ENCODE measurements at regions not wholly inside any gene's neighbourhood (a gene's known extent, or its start where the extent isn't known, plus 50 kb on each side); places are given as distances from the start of the nearest gene placed in this dataset.

DNA sequence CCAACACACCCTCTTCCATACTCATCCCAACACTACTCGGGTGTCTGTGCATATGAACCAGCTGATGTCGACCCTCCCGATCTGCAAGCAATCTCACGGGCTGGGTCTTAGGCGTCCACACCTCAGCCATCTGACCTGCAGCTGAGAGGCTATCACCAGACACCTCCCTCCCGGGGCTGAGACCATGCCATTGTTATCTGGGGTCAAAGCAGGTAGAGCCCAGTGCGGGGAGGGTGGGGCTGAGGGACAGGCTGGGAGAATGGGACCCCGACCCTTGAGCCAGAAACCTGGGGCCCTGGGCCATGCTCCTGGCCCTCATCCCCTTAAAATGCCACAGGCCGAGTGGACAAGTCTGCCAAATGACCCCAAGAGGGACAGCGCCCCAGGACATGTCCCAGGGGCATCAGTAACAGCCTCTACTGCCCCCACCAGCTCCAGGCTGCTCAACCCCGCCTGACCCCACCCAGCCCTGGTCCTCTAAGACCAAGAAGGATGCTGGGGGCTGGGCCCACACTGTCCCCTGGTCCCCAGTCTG is 146.7 kb upstream of the CST7 start:
- TF ChIP-seq, protein P1, sequence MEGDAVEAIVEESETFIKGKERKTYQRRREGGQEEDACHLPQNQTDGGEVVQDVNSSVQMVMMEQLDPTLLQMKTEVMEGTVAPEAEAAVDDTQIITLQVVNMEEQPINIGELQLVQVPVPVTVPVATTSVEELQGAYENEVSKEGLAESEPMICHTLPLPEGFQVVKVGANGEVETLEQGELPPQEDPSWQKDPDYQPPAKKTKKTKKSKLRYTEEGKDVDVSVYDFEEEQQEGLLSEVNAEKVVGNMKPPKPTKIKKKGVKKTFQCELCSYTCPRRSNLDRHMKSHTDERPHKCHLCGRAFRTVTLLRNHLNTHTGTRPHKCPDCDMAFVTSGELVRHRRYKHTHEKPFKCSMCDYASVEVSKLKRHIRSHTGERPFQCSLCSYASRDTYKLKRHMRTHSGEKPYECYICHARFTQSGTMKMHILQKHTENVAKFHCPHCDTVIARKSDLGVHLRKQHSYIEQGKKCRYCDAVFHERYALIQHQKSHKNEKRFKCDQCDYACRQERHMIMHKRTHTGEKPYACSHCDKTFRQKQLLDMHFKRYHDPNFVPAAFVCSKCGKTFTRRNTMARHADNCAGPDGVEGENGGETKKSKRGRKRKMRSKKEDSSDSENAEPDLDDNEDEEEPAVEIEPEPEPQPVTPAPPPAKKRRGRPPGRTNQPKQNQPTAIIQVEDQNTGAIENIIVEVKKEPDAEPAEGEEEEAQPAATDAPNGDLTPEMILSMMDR (IDR thresholded peaks at IDR 0.05; ENCODE audit: unreplicated experiment), result no peak
- Mint-ChIP-seq H3K27me3 (no peaks in the 10 kb centered on the region), H3K36me3 (ENCODE audit: insufficient read depth) (no peaks in the 10 kb centered on the region), H3K27ac (no peak overlapping the region), H3K4me1 (ENCODE audit: low read depth) (no peaks in the 10 kb centered on the region), H3K4me3 (ENCODE audit: low read depth) (no peak overlapping the region), H3K9me3 (ENCODE audit: low read depth) (no peaks in the 10 kb centered on the region)
- DNase-seq (ENCODE audit: low spot score, unreplicated experiment), result no peak

DNA sequence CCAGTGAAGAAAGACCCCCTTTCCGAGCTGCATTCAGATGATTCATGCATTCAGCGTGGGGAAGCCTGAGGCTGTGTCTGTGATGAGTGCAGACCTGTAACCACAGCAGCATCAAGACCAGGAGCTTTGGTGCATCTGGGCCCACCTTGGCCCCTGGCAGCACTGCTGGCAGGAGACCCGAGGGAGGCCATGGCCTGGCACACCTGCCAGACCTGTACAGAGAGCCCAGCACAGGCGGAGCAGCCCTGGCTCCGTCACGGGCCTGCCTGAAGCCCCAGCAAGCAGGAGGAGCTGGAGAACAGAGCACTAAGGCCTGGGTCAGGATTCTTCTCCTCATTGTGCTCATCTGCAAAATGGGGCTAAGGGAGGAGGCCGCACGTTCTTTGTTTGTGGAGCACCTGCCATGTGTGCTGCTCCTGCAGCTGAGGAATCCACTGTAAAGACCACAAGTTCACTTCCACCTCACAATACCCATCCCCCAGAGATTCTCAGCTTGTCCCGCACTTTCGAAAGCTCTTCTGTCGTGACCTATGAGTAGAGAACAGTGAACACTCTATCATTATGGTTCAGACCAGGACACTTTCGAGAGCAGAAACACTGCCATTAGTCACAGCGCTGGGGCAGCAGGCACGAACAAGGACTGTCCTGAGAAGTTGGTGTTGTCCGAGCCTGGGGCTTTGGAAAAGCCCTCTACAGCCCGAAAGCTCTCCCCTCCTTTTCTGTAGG is 144.4 kb upstream of the CST7 start:
- Mint-ChIP-seq H3K4me3 (ENCODE audit: low read depth) (no peak overlapping the region), H3K27me3 (no peaks in the 10 kb centered on the region), H3K27ac (no peak overlapping the region), H3K4me1 (ENCODE audit: low read depth) (no peaks in the 10 kb centered on the region), H3K9me3 (ENCODE audit: low read depth) (no peaks in the 10 kb centered on the region), H3K36me3 (ENCODE audit: insufficient read depth) (no peaks in the 10 kb centered on the region)
- no peak for DNase-seq (ENCODE audit: low spot score, unreplicated experiment)
- TF ChIP-seq, protein P1 (IDR thresholded peaks at IDR 0.05; ENCODE audit: unreplicated experiment), result no peak

DNA sequence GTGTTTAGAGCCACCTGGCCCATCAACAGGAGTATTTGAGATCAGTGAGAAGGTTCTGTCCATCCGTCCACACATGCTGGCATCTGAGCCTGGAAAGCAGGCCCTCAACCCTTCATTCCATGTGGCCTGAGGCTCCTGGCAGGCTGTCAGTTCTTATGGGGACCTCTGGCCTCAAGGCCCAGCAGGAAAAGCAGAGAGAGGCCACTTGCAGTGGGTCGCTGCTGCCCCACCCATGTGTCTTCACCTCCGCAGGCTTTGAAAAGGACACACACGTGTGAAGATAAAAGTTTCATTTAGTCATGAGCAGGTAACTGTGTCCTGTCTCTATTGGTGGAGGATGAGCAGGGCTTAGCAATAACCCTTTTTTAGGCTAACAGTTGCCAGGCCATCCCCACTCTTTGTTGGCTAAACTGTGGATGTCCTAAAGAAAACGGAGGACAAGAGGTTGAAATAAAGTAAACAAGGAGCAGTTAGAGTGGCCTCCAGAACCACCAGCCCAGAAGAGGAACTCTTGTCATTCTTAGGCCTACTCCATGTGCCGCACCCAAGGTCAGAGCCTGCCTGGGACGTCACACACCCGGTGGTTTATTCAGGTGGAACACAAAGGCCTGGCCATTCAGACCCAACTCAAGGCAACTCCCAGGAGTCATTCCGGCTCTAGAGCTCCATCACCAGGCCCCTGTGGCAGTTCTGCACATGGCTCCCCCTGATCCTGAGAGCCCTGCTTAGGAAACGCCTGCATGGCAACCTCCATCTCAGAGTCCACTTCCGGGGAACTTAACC is 143.4 kb upstream of the CST7 start:
- no peak overlapping the region for H3K27ac Mint-ChIP-seq
- DNase-seq (ENCODE audit: low spot score, unreplicated experiment), result no peak
- H3K36me3 Mint-ChIP-seq (ENCODE audit: insufficient read depth), result no peaks in the 10 kb centered on the region
- TF ChIP-seq, protein P1 (IDR thresholded peaks at IDR 0.05; ENCODE audit: unreplicated experiment), result no peak
- H3K27me3 Mint-ChIP-seq, result no peaks in the 10 kb centered on the region
- no peak overlapping the region for H3K4me3 Mint-ChIP-seq (ENCODE audit: low read depth)
- H3K9me3 Mint-ChIP-seq (ENCODE audit: low read depth), result no peaks in the 10 kb centered on the region
- no peaks in the 10 kb centered on the region for H3K4me1 Mint-ChIP-seq (ENCODE audit: low read depth)

DNA sequence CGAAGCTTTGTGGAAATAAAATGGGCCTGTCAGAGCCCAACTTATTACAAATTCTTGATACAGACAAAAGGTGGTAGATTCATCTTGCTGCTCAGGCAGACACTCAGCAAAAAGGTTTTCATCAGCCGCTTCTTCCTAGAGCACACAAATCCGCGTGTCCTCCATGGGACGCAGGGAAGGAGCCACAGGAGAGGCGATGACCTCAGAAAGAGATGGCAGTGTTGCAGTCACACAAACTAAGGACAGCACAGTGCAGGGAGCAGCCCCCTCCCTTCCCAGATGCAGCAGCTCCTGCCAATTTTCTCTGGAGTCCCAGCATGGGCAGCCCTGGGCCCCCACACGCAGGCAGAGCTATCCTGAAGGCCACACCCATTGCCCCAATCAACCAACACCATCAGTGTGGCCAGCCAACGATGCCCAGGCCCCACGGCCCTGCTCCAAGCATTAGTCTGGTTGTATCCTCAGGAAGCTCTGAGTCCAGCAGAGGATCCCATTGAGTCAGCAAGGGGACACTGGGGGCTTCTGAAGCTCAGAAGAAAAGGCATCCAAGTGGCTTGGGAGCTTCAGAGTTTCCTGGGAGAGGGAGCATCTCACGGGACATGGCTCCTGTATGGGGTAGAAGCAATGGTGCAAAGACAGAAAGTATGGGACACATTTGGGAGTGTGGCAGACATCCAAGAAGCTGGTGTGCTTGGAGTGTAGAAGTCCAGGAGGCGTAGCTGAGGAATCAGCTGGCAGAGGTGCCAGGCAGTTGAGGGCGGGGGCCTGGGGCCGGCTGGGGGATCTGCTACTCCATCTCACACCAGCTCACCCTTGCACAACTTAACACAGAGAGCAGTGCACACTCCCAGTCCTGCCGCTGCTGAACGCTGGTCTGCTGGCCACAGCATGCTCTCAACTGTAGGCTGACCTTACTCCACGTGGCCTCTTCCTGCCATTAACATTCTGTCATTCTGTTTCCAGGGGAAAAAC is 142.1 kb upstream of the CST7 start:
- Mint-ChIP-seq H3K36me3 (ENCODE audit: insufficient read depth) (no peaks in the 10 kb centered on the region), H3K27me3 (no peaks in the 10 kb centered on the region), H3K4me1 (ENCODE audit: low read depth) (no peaks in the 10 kb centered on the region), H3K9me3 (ENCODE audit: low read depth) (no peaks in the 10 kb centered on the region), H3K4me3 (ENCODE audit: low read depth) (no peak overlapping the region), H3K27ac (no peak overlapping the region)
- TF ChIP-seq, protein P1 (IDR thresholded peaks at IDR 0.05; ENCODE audit: unreplicated experiment), result no peak
- no peak for DNase-seq (ENCODE audit: low spot score, unreplicated experiment)

DNA sequence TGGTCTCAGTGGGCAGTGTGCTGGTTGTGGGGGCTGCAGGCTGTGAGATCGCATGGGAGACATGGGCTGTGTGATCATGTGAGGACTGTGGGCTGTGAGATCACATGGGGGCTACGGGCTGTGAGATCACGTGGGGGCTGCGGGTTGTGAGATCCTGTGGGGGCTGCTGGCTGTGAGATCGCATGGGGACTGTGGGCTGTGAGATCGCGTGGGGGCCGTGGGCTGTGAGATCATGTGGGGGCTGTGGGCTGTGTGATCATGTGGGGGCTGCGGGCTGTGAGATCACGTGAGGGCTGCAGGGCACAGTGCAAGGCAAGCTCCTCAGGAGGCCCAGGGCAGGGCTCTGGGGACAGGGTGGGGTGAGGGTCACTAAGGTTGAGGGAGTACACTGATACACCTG is 140.5 kb upstream of the CST7 start:
- peaks cover 9% of the 10 kb centered on the region for H3K27me3 Mint-ChIP-seq
- no peaks in the 10 kb centered on the region for H3K4me1 Mint-ChIP-seq (ENCODE audit: low read depth)
- H3K36me3 Mint-ChIP-seq (ENCODE audit: insufficient read depth), result no peaks in the 10 kb centered on the region
- no peak overlapping the region for H3K4me3 Mint-ChIP-seq (ENCODE audit: low read depth)
- no peak for DNase-seq (ENCODE audit: low spot score, unreplicated experiment)
- TF ChIP-seq, protein P1 (IDR thresholded peaks at IDR 0.05; ENCODE audit: unreplicated experiment), result no peak
- H3K9me3 Mint-ChIP-seq (ENCODE audit: low read depth), result no peaks in the 10 kb centered on the region
- H3K27ac Mint-ChIP-seq, result no peak overlapping the region
